H1 (cell line): ENCODE measurements at regions not wholly inside any gene's neighbourhood (a gene's known extent, or its start where the extent isn't known, plus 50 kb on each side); places are given as distances from the start of the nearest gene placed in this dataset.

Experiments
- CTCF ChIP-seq, 3 experiments: IDR thresholded peaks; 1 replicate in 2 of 3; 2 replicates in 1 of 3; pipeline versions ENCODE4 v1.5.1 to v1.6.1; 2011; ENCODE audit warnings: low read length in 3 of 3, mild to moderate bottlenecking in 3 of 3, inconsistent platforms in 2 of 3, low read depth in 1 of 3, moderate library complexity in 1 of 3; ENCODE audit not compliant: insufficient read depth in 1 of 3; ENCODE audit errors: control extremely low read depth in 1 of 3
- JUND ChIP-seq: IDR thresholded peaks from 2 replicates; pipeline ENCODE4 v1.6.1; 2011; ENCODE audit warnings: mild to moderate bottlenecking, improper control_type of control experiment, low read length
- POLR2A ChIP-seq, 2 experiments: IDR thresholded peaks; 1 replicate in 1 of 2; 2 replicates in 1 of 2; pipeline ENCODE4 v1.6.1; 2011; ENCODE audit warnings: low read depth in 2 of 2, low read length in 2 of 2, mild to moderate bottlenecking in 2 of 2; ENCODE audit errors: control extremely low read depth in 1 of 2
- SIRT6 ChIP-seq: IDR thresholded peaks from one replicate; pipeline ENCODE4 v1.7.1; 2012; ENCODE audit warnings: low read length, inconsistent platforms
- SP4 ChIP-seq: IDR thresholded peaks from 2 replicates; pipeline ENCODE4 v1.6.1; 2012; ENCODE audit warnings: low read length, inconsistent platforms
- TAF1 ChIP-seq: IDR thresholded peaks from 2 replicates; pipeline ENCODE4 v1.6.1; 2011; ENCODE audit warnings: mild to moderate bottlenecking, low read depth, low read length

- TF ChIP-seq JUND: no peak
- TF ChIP-seq CTCF (IDR thresholded peaks at IDR 0.05; ENCODE audit: control extremely low read depth in 1 of 3, insufficient read depth in 1 of 3, low read depth in 1 of 3, low read length in 3 of 3): no peak
- TF ChIP-seq TAF1: no peak
- TF ChIP-seq SIRT6: no peak
- TF ChIP-seq SP4: no peak
- TF ChIP-seq POLR2A (IDR thresholded peaks at IDR 0.05; ENCODE audit: control extremely low read depth in 1 of 2, low read depth in 2 of 2, low read length in 2 of 2): no peak
Observed at GRCh38 chr4:85402371-85402770, 72.6 kb upstream of the ARHGAP24 start.
